Endodermal cell (in vitro differentiated cells): ENCODE measurements at regions not wholly inside any gene's neighbourhood (a gene's known extent, or its start where the extent isn't known, plus 50 kb on each side); places are given as distances from the start of the nearest gene placed in this dataset.

ENCODE experiments used
- DNase-seq: peaks from one replicate; pipeline ENCODE4 v3.0.0-alpha.2; 2017
- H3K27ac ChIP-seq: 2 replicates; pipeline ENCODE4 v1.5.1; 2013; ENCODE audit warnings: mild to moderate bottlenecking, low read depth, low read length, moderate library complexity
- H3K27me3 ChIP-seq: 2 replicates; pipeline ENCODE4 v1.6.1; 2013; ENCODE audit warnings: mild to moderate bottlenecking, low read length, moderate library complexity; ENCODE audit not compliant: insufficient read depth, control insufficient read depth, poor library complexity, severe bottlenecking
- H3K36me3 ChIP-seq: 2 replicates; pipeline ENCODE4 v1.7.0; 2013; ENCODE audit warnings: mild to moderate bottlenecking, low read length, moderate library complexity; ENCODE audit not compliant: control insufficient read depth, insufficient read depth
- H3K4me1 ChIP-seq: one replicate; pipeline ENCODE4 v1.7.0; 2013; ENCODE audit warnings: low read length; ENCODE audit not compliant: control insufficient read depth, insufficient read depth
- H3K4me3 ChIP-seq: 2 replicates; pipeline ENCODE4 v1.5.1; 2013; ENCODE audit warnings: mild to moderate bottlenecking, low read length, moderate library complexity
- H3K9ac ChIP-seq: 2 replicates; pipeline ENCODE4 v1.6.1; 2013; ENCODE audit warnings: mild to moderate bottlenecking, low read length, moderate library complexity; ENCODE audit not compliant: poor library complexity, severe bottlenecking; ENCODE audit errors: extremely low read depth
- H3K9me3 ChIP-seq: 2 replicates; pipeline ENCODE4 v1.6.1; 2013; ENCODE audit warnings: mild to moderate bottlenecking, low read length, moderate library complexity; ENCODE audit not compliant: control insufficient read depth
- H3K27ac Mint-ChIP-seq: 2 replicates; pipeline ENCODE4 v1.8.0; 2020; ENCODE audit warnings: mixed read lengths
- H3K27me3 Mint-ChIP-seq: 2 replicates; pipeline ENCODE4 v1.8.0; 2021; ENCODE audit warnings: mild to moderate bottlenecking, mixed read lengths; ENCODE audit not compliant: insufficient read depth
- H3K36me3 Mint-ChIP-seq: 2 replicates; pipeline ENCODE4 v1.8.0; 2020; ENCODE audit warnings: low read depth, mixed read lengths
- H3K4me1 Mint-ChIP-seq: 2 replicates; pipeline ENCODE4 v1.8.0; 2020; ENCODE audit warnings: mixed read lengths
- H3K4me3 Mint-ChIP-seq: 2 replicates; pipeline ENCODE4 v1.8.0; 2020; ENCODE audit warnings: mild to moderate bottlenecking, moderate library complexity, mixed read lengths
- H3K9me3 Mint-ChIP-seq: 2 replicates; pipeline ENCODE4 v1.8.0; 2020; ENCODE audit warnings: mild to moderate bottlenecking, mixed read lengths
- CTCF ChIP-seq: fragments of 200-600 bp; sonication (generic); conservative IDR thresholded peaks from 2 replicates; pipeline ENCODE4 v1.5.0; 2021; ENCODE audit warnings: antibody characterized with exemption, mild to moderate bottlenecking
- WGBS, 2 experiments: methylation state at CpG; one replicate each; pipeline versions ENCODE4 v1.1.5 to v1.1.7; 2013; ENCODE audit warnings: missing lambda C conversion rate in 2 of 2, mixed read lengths in 1 of 2; ENCODE audit not compliant: insufficient coverage in 1 of 2, insufficient read length in 1 of 2; 5-methylcytosine and 5-hydroxymethylcytosine counted together

- 25 to 35% methylated on average over 5 to 9 of the region's 9 CpGs for WGBS, 2 experiments
- Histone ChIP-seq H3K9ac (no peak overlapping the region), H3K27me3 (no peaks in the 10 kb centered on the region), H3K9me3 (peaks cover 12% of the 10 kb centered on the region), H3K36me3 (no peaks in the 10 kb centered on the region), H3K27ac (no peak overlapping the region), H3K4me3 (no peak overlapping the region), H3K4me1 (peaks cover 2% of the 10 kb centered on the region)
- TF ChIP-seq CTCF = peak; percentile 97
- DNase-seq = peak; percentile 82
- H3K27me3 Mint-ChIP-seq = peaks cover 18% of the 10 kb centered on the region
- H3K36me3 Mint-ChIP-seq = no peaks in the 10 kb centered on the region
- H3K27ac Mint-ChIP-seq = no peak overlapping the region
- H3K4me3 Mint-ChIP-seq = no peak overlapping the region
- H3K4me1 Mint-ChIP-seq = peaks cover 6% of the 10 kb centered on the region
- H3K9me3 Mint-ChIP-seq = peaks cover 18% of the 10 kb centered on the region
These were observed 94.0 kb downstream of the ACTL7B start for GRCh38 chr9:108761655-108762347.

GRCh38 chr9:108760841-108761240, 94.9 kb downstream of the ACTL7B start:
- Histone ChIP-seq H3K4me1 (no peaks in the 10 kb centered on the region), H3K27me3 (no peaks in the 10 kb centered on the region), H3K27ac (no peak overlapping the region), H3K9me3 (peaks cover 12% of the 10 kb centered on the region), H3K36me3 (no peaks in the 10 kb centered on the region), H3K4me3 (no peak overlapping the region), H3K9ac (no peak overlapping the region)
- Mint-ChIP-seq H3K36me3 (no peaks in the 10 kb centered on the region), H3K27me3 (peaks cover 18% of the 10 kb centered on the region), H3K9me3 (peaks cover 19% of the 10 kb centered on the region), H3K27ac (no peak overlapping the region), H3K4me3 (no peak overlapping the region), H3K4me1 (peaks cover 14% of the 10 kb centered on the region)
- 98 to 100% methylated on average over 1 to 2 of the region's 2 CpGs for WGBS, 2 experiments
- TF ChIP-seq CTCF = no peak
- no peak for DNase-seq

GRCh38 chr9:108759835-108760234, 96.0 kb downstream of the ACTL7B start:
- peaks cover 19% of the 10 kb centered on the region for H3K9me3 Mint-ChIP-seq
- no peaks in the 10 kb centered on the region for H3K4me1 ChIP-seq
- H3K9me3 ChIP-seq = peaks cover 12% of the 10 kb centered on the region
- no peak overlapping the region for H3K4me3 Mint-ChIP-seq
- DNase-seq = no peak
- no peak overlapping the region for H3K27ac Mint-ChIP-seq
- peaks cover 17% of the 10 kb centered on the region for H3K27me3 Mint-ChIP-seq
- H3K4me3 ChIP-seq = no peak overlapping the region
- peaks cover 18% of the 10 kb centered on the region for H3K4me1 Mint-ChIP-seq
- H3K36me3 ChIP-seq = no peaks in the 10 kb centered on the region
- H3K36me3 Mint-ChIP-seq = no peaks in the 10 kb centered on the region
- TF ChIP-seq CTCF = no peak
- no peak overlapping the region for H3K9ac ChIP-seq
- 88% methylated on average over 2 of the region's 2 CpGs; no CpG with 5 or more reads in 1 of the 2 experiments for WGBS, 2 experiments
- H3K27me3 ChIP-seq = no peaks in the 10 kb centered on the region
- no peak overlapping the region for H3K27ac ChIP-seq
